ENCODE measurements at regions not wholly inside any gene's neighbourhood (a gene's known extent, or its start where the extent isn't known, plus 50 kb on each side); places are given as distances from the start of the nearest gene placed in this dataset.

DNA sequence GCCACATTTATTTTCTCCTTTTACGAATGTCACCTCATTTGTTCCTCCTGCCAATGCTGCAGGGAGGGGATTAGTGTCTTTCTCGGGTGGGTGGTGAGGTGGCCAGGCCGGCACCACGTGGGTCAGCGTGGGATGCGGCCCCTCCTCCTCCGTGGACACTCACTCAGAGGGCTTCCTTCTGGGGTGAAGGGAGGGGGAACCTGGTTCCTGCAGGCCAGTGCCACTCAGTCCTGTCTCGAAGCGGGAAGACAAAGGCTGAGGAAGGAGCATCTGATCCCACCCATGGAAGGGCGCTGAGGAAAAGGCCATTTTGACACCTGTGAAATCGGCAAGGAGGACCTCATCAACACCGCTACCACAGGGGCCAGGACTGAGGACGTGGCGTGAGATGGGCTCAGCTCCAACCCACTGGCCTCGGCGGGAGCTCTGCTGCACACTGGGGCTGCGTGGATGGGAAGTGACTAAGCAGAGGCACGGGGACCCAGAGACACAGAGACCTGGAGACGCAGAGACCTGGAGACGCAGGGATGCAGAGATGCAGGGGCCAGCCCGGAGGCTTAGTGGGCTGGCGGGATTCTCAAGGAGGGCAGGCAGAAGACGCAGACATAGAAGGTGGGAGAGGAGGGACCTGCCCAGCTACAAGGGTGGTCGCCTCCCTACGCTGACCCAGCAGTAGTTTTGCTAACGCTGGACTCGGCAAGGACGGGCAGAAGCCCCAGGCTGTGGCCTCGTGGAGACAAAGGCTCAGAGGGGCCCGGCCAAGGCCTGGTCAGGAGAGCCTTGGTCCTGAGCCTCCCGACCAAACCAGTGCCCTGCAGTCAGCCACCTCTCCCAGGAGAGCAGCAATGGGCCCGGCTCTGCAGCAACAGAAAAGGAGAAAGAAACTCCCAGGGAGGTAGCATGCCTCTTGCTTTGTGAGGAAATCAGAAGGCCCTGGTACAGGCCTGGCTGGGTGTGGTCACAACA is 1071.2 kb downstream of the BRD1 start:
- no peak overlapping the region for H3K27ac ChIP-seq
- DNase-seq (ENCODE audit: low spot score), result peak; percentile 66

DNA sequence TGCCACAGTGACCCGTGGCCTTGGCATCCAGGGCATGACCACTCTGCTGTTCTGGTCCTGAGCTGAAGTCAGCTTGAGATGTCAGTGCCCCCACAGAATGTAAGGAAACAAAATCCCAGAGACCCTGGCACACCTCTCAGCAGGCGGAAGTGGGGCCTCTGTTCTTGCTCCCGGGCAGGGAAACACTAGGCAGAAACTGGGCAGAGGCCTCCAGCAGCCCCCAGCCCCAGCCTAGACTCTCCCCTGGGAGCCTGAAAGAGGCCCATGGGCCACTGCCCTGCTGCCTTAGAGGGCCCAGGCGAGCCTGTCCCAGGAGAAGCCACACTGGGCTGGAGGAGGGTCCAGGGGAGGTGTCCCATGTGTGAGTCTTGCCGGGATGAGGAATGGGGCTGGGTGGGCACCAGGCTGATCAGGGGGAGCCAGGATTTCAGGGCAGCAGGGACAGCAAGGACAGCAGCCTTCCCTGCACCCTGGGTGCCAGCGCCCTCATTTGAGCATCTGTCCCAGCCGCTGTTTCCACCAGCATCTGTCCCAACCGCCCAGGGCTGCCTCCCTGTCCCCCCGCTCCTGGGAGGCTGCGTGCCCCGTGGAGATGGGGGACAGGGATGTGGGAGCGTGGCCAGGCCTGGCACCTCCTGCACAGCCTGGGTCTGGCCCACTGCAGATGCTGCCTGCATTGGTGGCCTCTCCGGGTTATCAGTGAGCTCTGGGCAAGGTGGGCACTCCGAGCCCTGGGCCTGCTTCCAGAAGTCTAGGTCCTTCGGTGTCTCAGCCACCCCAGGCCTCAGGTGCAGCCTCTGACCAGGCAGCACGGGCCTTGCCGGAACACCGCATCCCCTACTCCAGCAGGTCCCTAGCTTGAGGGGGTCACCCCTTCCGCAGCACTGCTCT is 1072.4 kb downstream of the BRD1 start:
- H3K27ac ChIP-seq, result no peak overlapping the region

More for the DNA sequence above, 1071.2 kb downstream of the BRD1 start:
- H3K4me3 ChIP-seq, result no peak overlapping the region
- TF ChIP-seq, protein P1, sequence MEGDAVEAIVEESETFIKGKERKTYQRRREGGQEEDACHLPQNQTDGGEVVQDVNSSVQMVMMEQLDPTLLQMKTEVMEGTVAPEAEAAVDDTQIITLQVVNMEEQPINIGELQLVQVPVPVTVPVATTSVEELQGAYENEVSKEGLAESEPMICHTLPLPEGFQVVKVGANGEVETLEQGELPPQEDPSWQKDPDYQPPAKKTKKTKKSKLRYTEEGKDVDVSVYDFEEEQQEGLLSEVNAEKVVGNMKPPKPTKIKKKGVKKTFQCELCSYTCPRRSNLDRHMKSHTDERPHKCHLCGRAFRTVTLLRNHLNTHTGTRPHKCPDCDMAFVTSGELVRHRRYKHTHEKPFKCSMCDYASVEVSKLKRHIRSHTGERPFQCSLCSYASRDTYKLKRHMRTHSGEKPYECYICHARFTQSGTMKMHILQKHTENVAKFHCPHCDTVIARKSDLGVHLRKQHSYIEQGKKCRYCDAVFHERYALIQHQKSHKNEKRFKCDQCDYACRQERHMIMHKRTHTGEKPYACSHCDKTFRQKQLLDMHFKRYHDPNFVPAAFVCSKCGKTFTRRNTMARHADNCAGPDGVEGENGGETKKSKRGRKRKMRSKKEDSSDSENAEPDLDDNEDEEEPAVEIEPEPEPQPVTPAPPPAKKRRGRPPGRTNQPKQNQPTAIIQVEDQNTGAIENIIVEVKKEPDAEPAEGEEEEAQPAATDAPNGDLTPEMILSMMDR (IDR thresholded peaks at IDR 0.05), result no peak

DNA sequence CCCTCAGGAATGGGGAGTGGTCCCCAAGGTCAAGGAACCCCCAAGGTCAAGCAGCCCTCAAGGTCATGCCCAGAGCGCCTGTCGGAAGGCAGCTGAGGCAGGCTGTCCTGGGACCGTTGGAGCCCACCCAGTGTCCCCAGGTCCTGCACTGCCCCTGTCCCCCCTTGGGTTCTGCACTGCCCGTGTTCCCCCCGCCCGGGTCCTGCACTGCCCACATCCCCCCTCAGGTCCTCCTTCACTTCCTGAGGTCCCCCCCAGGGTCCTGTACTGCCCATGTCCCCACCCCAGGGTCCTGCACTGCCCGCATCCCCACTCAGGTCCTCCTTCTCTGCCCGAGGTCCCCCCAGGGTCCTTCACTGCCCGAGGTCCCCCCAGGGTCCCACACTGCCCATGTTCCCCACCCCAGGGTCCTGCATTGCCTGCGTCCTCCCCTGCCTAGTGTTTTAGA is 1073.0 kb downstream of the BRD1 start:
- DNase-seq (ENCODE audit: low spot score), result peak; percentile 59
- TF ChIP-seq, protein P1 (IDR thresholded peaks at IDR 0.05), result no peak
- no peak overlapping the region for H3K4me3 ChIP-seq
- no peak overlapping the region for H3K27ac ChIP-seq

More for the DNA sequence above, 1072.4 kb downstream of the BRD1 start:
- DNase-seq (ENCODE audit: low spot score), result peak; percentile 36
- no peak overlapping the region for H3K4me3 ChIP-seq
- TF ChIP-seq, protein P1 (IDR thresholded peaks at IDR 0.05), result no peak

DNA sequence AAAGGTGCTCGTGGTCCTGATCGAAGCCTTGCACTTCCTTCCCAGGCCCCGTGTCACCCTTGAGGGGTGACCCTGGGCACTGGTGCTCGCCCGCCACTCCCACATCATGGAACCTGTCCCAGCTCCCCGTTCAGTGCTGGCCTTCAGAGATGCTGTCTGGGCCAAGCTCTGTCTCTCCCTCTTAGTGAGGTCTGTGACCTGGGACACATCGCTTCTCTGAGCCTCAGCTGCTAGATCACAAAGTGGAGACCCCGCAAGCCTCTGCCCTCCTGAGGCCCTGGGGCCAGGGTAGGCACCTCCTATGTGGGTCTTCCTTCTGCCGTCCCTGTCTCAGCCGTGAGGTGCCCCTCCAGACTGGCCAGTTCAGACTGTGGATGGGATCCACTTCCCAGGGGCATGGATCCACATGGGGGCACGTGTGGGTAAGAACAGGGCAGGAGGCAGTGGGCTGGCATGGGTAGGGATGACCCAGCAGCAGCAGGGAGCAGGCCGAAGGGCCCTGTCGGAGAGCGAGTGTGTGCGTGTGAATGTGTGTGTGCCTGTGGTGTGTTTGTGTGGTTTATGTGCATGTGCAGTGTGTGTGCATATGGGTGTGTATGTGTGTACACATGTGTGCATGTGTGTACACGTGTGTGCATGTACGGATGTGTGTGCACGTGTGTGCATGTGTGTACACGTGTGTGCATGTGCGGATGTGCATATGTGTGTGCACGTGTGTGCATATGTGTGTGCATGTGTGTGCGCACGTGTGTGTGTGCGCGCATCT is 1073.7 kb downstream of the BRD1 start:
- DNase-seq (ENCODE audit: low spot score), result peak; percentile 61

DNA sequence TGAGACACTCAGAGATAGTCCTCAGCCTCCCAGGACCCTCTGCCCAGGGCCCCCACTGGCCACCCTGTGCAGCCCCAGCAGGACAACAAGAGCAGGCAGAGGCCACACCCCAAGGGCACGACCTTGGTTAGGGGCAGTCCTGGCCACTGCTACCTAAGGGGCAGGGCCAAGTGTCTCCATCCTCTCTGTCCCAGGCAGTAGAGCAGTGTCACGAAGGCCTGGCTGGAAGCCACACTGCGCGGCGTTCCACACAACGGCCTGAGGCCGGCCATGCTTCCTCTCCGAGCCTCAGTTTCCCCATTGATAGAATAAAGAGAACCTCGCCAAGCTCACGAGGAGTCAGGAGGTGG is 1074.3 kb downstream of the BRD1 start:
- no peak for DNase-seq (ENCODE audit: low spot score)
- Histone ChIP-seq H3K4me3 (no peak overlapping the region), H3K27ac (no peak overlapping the region)
- TF ChIP-seq, protein P1 (IDR thresholded peaks at IDR 0.05), result no peak

More for the DNA sequence above, 1073.7 kb downstream of the BRD1 start:
- TF ChIP-seq, protein P1 (IDR thresholded peaks at IDR 0.05), result no peak
- no peak overlapping the region for H3K27ac ChIP-seq
- H3K4me3 ChIP-seq, result no peak overlapping the region
